ENCODE measurements at regions not wholly inside any gene's neighbourhood (a gene's known extent, or its start where the extent isn't known, plus 50 kb on each side); places are given as distances from the start of the nearest gene placed in this dataset.
"Not testable (repeated sequence)": the region's sequence is repeated elsewhere in the genome, so short reads cannot be mapped to it uniquely, and the experiment has no call there.

DNA sequence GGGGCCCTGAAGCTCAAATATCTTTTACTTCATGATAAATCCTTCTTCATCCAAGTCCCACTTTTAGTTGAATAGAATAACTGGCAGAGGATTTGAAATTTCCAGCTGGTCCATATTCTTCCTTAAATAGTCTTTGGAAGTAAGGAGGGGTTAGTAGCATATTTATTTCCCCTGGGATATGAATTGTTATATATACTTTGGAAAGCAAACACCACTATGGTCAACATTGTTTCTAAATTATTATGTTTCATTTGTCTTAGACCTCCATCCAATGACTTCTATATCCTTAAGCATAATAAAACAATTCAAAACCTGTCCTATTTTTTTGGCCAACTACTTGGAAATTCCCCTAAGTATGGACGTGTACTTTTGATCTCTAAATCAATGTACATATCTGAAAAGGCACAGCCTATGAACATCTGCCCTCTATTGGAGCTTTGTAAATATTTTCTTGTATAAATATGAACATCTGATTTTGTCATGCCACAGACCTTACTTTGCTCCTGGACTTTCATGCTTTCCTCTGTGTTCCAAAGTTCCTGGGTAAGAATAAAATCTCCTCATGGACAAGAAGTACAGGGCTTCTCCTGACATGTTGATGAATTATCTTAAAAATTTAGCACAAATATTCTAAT is 1212.0 kb downstream of the GALC start:
- DNase-seq: no peak

DNA sequence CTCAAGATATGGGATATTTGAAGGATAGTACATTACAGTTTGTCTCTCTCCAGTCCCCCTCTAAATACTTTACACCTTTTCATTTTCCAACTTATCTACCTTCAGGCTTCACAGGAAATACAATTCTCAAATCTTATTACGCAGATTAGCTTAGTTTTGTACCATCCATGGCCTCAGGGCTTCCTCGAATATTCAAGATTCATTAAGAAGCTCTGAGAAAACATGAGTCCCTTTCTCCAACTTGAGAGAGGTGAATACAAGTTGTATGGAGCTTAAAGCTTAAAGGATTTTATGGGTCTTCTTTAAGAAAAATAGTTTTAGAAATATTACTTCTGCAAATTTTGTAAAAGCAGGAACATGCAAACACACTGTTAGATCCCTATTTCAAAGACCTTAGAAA is 1212.5 kb downstream of the GALC start:
- peaks cover 0 to 4% of the 10 kb centered on the region in 2 donors for H3K4me1 ChIP-seq
- no peaks in the 10 kb centered on the region for H3K27me3 ChIP-seq
- intact Hi-C loops (cut with DNase I): no loop called here
- H3K4me3 ChIP-seq (replicated peaks in 1 of 3): no peak overlapping the region
- no peak overlapping the region for H3K27ac ChIP-seq
- 46 to 96% methylated on average over 2 of the region's 2 CpGs for WGBS, 2 donors
- no peak for TF ChIP-seq POLR2A (IDR thresholded peaks at IDR 0.05)
- TF ChIP-seq, protein P1, sequence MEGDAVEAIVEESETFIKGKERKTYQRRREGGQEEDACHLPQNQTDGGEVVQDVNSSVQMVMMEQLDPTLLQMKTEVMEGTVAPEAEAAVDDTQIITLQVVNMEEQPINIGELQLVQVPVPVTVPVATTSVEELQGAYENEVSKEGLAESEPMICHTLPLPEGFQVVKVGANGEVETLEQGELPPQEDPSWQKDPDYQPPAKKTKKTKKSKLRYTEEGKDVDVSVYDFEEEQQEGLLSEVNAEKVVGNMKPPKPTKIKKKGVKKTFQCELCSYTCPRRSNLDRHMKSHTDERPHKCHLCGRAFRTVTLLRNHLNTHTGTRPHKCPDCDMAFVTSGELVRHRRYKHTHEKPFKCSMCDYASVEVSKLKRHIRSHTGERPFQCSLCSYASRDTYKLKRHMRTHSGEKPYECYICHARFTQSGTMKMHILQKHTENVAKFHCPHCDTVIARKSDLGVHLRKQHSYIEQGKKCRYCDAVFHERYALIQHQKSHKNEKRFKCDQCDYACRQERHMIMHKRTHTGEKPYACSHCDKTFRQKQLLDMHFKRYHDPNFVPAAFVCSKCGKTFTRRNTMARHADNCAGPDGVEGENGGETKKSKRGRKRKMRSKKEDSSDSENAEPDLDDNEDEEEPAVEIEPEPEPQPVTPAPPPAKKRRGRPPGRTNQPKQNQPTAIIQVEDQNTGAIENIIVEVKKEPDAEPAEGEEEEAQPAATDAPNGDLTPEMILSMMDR (IDR thresholded peaks at IDR 0.05): no peak
- no peaks in the 10 kb centered on the region for H3K36me3 ChIP-seq
- H3K9me3 ChIP-seq: no peaks in the 10 kb centered on the region
- DNase-seq: no peak

More for the DNA sequence above, 1212.0 kb downstream of the GALC start:
- no peak for TF ChIP-seq POLR2A (IDR thresholded peaks at IDR 0.05)
- TF ChIP-seq, protein P1 (IDR thresholded peaks at IDR 0.05): no peak
- no peaks in the 10 kb centered on the region for H3K27me3 ChIP-seq
- no peak overlapping the region for H3K27ac ChIP-seq
- 70 to 82% methylated on average over 1 of the region's 1 CpG for WGBS, 2 donors
- no peaks in the 10 kb centered on the region for H3K36me3 ChIP-seq
- intact Hi-C loops (cut with DNase I): no loop called here
- no peak overlapping the region for H3K4me3 ChIP-seq (replicated peaks in 1 of 3)
- H3K9me3 ChIP-seq: no peaks in the 10 kb centered on the region
- peaks cover 0 to 4% of the 10 kb centered on the region in 2 donors for H3K4me1 ChIP-seq

- H3K36me3 ChIP-seq: no peaks in the 10 kb centered on the region
- intact Hi-C loops (cut with DNase I): no loop called here
- no peak overlapping the region for H3K4me3 ChIP-seq (replicated peaks in 1 of 3)
- no peak for DNase-seq
- H3K27me3 ChIP-seq: no peaks in the 10 kb centered on the region
- no peak for TF ChIP-seq POLR2A (IDR thresholded peaks at IDR 0.05)
- TF ChIP-seq, protein P1 (IDR thresholded peaks at IDR 0.05): no peak
- peaks cover 0 to 4% of the 10 kb centered on the region in 2 donors for H3K4me1 ChIP-seq
- 98 to 99% methylated on average over 1 of the region's 1 CpG for WGBS, 2 donors
- H3K27ac ChIP-seq: no peak overlapping the region
- no peaks in the 10 kb centered on the region for H3K9me3 ChIP-seq
Observed at GRCh38 chr14:86779416-86779815, 1213.6 kb downstream of the GALC start.

DNA sequence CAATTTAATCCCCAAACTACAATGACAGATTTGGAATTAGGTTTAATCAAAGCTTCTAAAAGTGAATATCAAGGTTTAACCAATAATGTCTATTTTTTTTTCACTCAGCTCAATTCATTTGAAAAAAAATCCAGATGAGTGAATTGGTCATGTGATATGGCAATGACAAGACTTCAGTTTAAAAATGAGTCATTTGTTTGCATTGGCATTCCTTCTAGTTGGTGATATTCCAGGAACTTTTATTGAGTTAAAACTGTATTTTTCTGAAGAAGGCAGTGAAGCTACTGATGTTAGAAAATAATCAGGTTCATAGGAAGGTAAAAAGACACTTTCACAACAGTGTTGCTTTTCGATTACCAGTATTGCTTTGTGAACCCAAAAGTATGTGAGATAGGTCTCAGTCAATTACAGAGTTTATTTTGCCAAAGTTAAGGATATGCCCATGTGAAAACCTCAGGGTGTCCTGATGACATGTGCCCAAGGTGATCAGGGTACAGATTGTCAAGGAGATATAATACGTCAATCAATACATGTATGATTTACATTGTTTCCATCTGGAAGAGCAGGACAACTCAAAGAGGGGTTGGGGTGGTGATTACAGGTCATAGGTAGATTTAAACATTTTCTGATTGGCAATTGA is 1214.9 kb downstream of the GALC start:
- intact Hi-C loops (cut with DNase I): no loop called here
- Histone ChIP-seq H3K27me3 (no peaks in the 10 kb centered on the region), H3K9me3 (no peaks in the 10 kb centered on the region), H3K4me1 (peaks cover 0 to 4% of the 10 kb centered on the region in 2 donors), H3K36me3 (no peaks in the 10 kb centered on the region), H3K4me3 (replicated peaks in 1 of 3) (no peak overlapping the region), H3K27ac (no peak overlapping the region)
- TF ChIP-seq POLR2A (IDR thresholded peaks at IDR 0.05): no peak
- TF ChIP-seq, protein P1 (IDR thresholded peaks at IDR 0.05): no peak
- DNase-seq: no peak
- WGBS, 2 donors: 85 to 86% methylated on average over 2 of the region's 2 CpGs

- WGBS, 2 donors: 87 to 94% methylated on average over 3 of the region's 3 CpGs
- H3K27me3 ChIP-seq; H3K4me3 ChIP-seq (replicated peaks in 1 of 3); H3K9me3 ChIP-seq; DNase-seq; H3K4me1 ChIP-seq; H3K27ac ChIP-seq; intact Hi-C loops (cut with DNase I); H3K36me3 ChIP-seq: not testable (repeated sequence)
Observed at GRCh38 chr14:86775896-86776295, 1217.1 kb downstream of the GALC start.

Data from thyroid gland (tissue), 4 donors.